Neural progenitor cell (in vitro differentiated cells): ENCODE measurements at regions not wholly inside any gene's neighbourhood (a gene's known extent, or its start where the extent isn't known, plus 50 kb on each side); places are given as distances from the start of the nearest gene placed in this dataset.

Experiments
- DNase-seq: peaks from one replicate; pipeline ENCODE4 v3.0.0-alpha.2; 2016; ENCODE audit warnings: low spot score
- H2AFZ ChIP-seq: fragments of 200-600 bp; sonication (generic); replicated peaks from 2 replicates; pipeline ENCODE4 v1.6.1; 2016; ENCODE audit warnings: antibody characterized with exemption
- H3F3A ChIP-seq: fragments of 200-600 bp; sonication (generic); 2 replicates; pipeline ENCODE4 v1.6.1; 2016; ENCODE audit warnings: antibody characterized with exemption, low read depth
- H3K27ac ChIP-seq: fragments of 200-600 bp; sonication (generic); 2 replicates; pipeline ENCODE4 v1.5.1; 2016; ENCODE audit warnings: mild to moderate bottlenecking
- H3K27me3 ChIP-seq: fragments of 200-600 bp; sonication (generic); 2 replicates; pipeline ENCODE4 v1.6.1; 2016; ENCODE audit warnings: mild to moderate bottlenecking, moderate library complexity
- H3K36me3 ChIP-seq: fragments of 200-600 bp; sonication (generic); 2 replicates; pipeline ENCODE4 v1.5.1; 2016
- H3K4me1 ChIP-seq: fragments of 200-600 bp; sonication (generic); 2 replicates; pipeline ENCODE4 v1.6.1; 2016; ENCODE audit warnings: mixed run types
- H3K4me2 ChIP-seq: fragments of 200-600 bp; sonication (generic); 2 replicates; pipeline ENCODE4 v1.6.1; 2016
- H3K4me3 ChIP-seq: fragments of 200-600 bp; sonication (generic); 2 replicates; pipeline ENCODE4 v1.5.1; 2016
- H3K79me2 ChIP-seq: fragments of 200-600 bp; sonication (generic); 2 replicates; pipeline ENCODE4 v1.6.1; 2016; ENCODE audit warnings: low read depth
- H3K9ac ChIP-seq: fragments of 200-600 bp; sonication (generic); 2 replicates; pipeline ENCODE4 v1.6.1; 2016
- H3K9me3 ChIP-seq: fragments of 200-600 bp; sonication (generic); 2 replicates; pipeline ENCODE4 v1.5.1; 2016; ENCODE audit warnings: low read depth
- H4K20me1 ChIP-seq: fragments of 200-600 bp; sonication (generic); 2 replicates; pipeline ENCODE4 v1.6.1; 2016; ENCODE audit warnings: low read depth
- H3K27ac Mint-ChIP-seq: 3 replicates; pipeline ENCODE4 v1.8.0; 2021; ENCODE audit warnings: mixed read lengths
- H3K27me3 Mint-ChIP-seq: 2 replicates; pipeline ENCODE4 v1.8.0; 2022; ENCODE audit warnings: low read depth, mild to moderate bottlenecking, inconsistent platforms, moderate library complexity, mixed read lengths; ENCODE audit not compliant: insufficient read depth
- H3K36me3 Mint-ChIP-seq: 3 replicates; pipeline ENCODE4 v1.8.0; 2021; ENCODE audit warnings: mixed read lengths
- H3K4me1 Mint-ChIP-seq: 3 replicates; pipeline ENCODE4 v1.8.0; 2021; ENCODE audit warnings: mixed read lengths
- H3K4me3 Mint-ChIP-seq: 3 replicates; pipeline ENCODE4 v1.8.0; 2021; ENCODE audit warnings: mild to moderate bottlenecking, moderate library complexity, mixed read lengths
- H3K9me3 Mint-ChIP-seq: 3 replicates; pipeline ENCODE4 v1.8.0; 2020; ENCODE audit warnings: mixed read lengths
- EZH2 ChIP-seq: fragments of 200-600 bp; sonication (generic); IDR thresholded peaks from 2 replicates; pipeline ENCODE4 v1.6.1; 2017; ENCODE audit warnings: antibody characterized with exemption, mild to moderate bottlenecking, moderate library complexity
- EZH2phosphoT487 ChIP-seq: fragments of 200-600 bp; sonication (generic); IDR thresholded peaks from 2 replicates; pipeline ENCODE4 v1.6.1; 2017; ENCODE audit warnings: antibody characterized with exemption
- TF ChIP-seq, protein P1 (sequence below): fragments of 200-600 bp; sonication (generic); IDR thresholded peaks from 2 replicates; pipeline ENCODE4 v1.5.1; 2017; ENCODE audit warnings: antibody characterized with exemption, mild to moderate bottlenecking

DNA sequence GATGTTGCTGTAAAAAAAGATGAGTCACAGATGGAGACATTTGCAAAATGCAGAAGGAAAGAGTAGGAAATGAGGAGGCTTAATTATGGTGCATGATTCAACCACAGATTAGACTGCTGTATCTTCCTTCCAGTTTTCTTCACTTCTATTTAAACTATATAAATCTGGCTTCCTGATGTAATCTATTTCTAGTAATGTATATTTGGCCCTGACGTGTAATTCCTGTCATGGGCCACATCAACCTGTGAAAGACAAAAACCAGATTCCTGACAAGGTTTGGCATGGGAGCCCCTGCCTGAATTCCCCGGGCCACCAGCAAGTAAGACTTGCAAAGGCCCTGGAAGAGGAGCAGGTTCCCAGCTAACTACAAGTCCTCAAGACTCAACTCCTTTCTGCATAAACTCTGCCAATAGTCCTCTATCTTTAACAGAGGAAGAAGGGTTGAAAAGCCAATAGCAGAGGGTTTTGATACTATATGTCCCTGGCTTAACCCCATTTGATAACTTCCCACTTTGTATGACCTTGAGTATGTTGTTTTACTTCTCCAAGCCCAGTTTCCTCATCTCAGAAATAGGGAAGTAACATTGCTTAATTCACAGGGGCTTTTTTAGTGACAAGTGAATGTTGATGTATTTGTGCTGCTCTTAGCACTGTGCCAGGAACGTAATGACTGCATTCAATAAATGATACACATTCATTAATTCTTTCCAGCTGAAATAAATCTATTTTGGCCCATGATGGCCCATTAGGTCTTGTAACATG is 172.7 kb downstream of the SPRY2 start:
- Mint-ChIP-seq H3K36me3 (peaks cover 2% of the 10 kb centered on the region), H3K27me3 (peaks cover 4% of the 10 kb centered on the region), H3K9me3 (peaks cover 12% of the 10 kb centered on the region), H3K4me3 (no peak overlapping the region), H3K27ac (no peak overlapping the region), H3K4me1 (peaks cover 20% of the 10 kb centered on the region)
- no peaks in the 10 kb centered on the region for H3K27me3 ChIP-seq
- no peaks in the 10 kb centered on the region for H3K36me3 ChIP-seq
- H3K4me3 ChIP-seq = no peak overlapping the region
- H3K79me2 ChIP-seq = no peaks in the 10 kb centered on the region
- H3K4me2 ChIP-seq = no peak overlapping the region
- no peak overlapping the region for H3K9ac ChIP-seq
- no peak overlapping the region for H3K27ac ChIP-seq
- no peak overlapping the region for H2AFZ ChIP-seq
- TF ChIP-seq, protein P1, sequence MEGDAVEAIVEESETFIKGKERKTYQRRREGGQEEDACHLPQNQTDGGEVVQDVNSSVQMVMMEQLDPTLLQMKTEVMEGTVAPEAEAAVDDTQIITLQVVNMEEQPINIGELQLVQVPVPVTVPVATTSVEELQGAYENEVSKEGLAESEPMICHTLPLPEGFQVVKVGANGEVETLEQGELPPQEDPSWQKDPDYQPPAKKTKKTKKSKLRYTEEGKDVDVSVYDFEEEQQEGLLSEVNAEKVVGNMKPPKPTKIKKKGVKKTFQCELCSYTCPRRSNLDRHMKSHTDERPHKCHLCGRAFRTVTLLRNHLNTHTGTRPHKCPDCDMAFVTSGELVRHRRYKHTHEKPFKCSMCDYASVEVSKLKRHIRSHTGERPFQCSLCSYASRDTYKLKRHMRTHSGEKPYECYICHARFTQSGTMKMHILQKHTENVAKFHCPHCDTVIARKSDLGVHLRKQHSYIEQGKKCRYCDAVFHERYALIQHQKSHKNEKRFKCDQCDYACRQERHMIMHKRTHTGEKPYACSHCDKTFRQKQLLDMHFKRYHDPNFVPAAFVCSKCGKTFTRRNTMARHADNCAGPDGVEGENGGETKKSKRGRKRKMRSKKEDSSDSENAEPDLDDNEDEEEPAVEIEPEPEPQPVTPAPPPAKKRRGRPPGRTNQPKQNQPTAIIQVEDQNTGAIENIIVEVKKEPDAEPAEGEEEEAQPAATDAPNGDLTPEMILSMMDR = no peak
- no peak for TF ChIP-seq EZH2
- no peak for TF ChIP-seq EZH2phosphoT487
- peaks cover 10% of the 10 kb centered on the region for H3K4me1 ChIP-seq
- no peaks in the 10 kb centered on the region for H3F3A ChIP-seq
- H4K20me1 ChIP-seq = no peaks in the 10 kb centered on the region
- H3K9me3 ChIP-seq = no peaks in the 10 kb centered on the region
- no peak for DNase-seq

DNA sequence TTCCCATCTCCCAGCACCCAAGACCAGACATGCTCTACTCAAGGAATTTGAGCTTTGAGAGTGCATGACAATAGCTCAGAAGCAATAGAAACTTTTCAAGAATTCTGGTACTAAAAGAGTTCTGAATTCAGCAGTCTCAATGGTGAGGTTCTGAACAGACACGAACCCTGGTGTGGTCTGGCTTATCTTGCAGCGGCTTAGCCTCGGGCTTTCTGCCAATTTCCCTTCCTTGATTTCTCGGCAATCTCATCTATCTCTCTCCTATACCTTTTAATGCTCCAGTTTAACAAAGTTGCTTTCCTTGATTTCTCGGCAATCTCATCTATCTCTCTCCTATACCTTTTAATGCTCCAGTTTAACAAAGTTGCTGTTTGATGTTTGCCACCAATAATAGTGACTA is 174.6 kb downstream of the SPRY2 start:
- Histone ChIP-seq H3K27me3 (no peaks in the 10 kb centered on the region), H3K27ac (no peak overlapping the region), H3K4me1 (peaks cover 10% of the 10 kb centered on the region), H3F3A (no peaks in the 10 kb centered on the region), H3K4me3 (no peak overlapping the region), H3K79me2 (no peaks in the 10 kb centered on the region), H3K9me3 (no peaks in the 10 kb centered on the region), H2AFZ (no peak overlapping the region), H3K36me3 (no peaks in the 10 kb centered on the region), H4K20me1 (no peaks in the 10 kb centered on the region), H3K9ac (no peak overlapping the region), H3K4me2 (no peak overlapping the region)
- TF ChIP-seq EZH2 (no peak), EZH2phosphoT487 (no peak)
- Mint-ChIP-seq H3K4me3 (no peak overlapping the region), H3K36me3 (peaks cover 5% of the 10 kb centered on the region), H3K27me3 (peaks cover 7% of the 10 kb centered on the region), H3K4me1 (peaks cover 17% of the 10 kb centered on the region), H3K9me3 (peaks cover 12% of the 10 kb centered on the region), H3K27ac (no peak overlapping the region)
- DNase-seq = no peak

DNA sequence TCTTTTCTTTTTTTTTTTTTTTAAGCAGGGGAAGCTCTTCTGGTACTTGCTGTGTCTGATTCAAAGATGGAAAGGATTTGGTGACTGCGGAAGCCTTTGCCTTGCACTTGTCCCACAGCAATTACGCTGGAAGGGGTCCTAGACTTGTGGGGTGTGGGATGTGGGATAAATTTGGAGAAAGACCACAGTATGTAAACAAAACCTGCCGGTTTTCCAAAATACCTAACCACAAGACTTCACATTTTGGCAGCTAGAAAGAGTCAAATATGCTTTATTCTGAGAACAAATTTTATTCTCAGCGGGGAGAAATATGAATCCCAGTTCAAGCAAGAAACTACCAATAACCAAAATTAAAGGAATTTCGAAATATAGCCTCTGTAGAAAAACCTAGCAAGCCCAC is 176.5 kb downstream of the SPRY2 start:
- DNase-seq = no peak
- TF ChIP-seq EZH2 (no peak), EZH2phosphoT487 (no peak)
- TF ChIP-seq, protein P1 = no peak
- Histone ChIP-seq H3K4me1 (no peaks in the 10 kb centered on the region), H3K27me3 (no peaks in the 10 kb centered on the region), H3K9me3 (no peaks in the 10 kb centered on the region), H3K79me2 (no peaks in the 10 kb centered on the region), H2AFZ (no peak overlapping the region), H3K36me3 (no peaks in the 10 kb centered on the region), H3K4me3 (no peak overlapping the region), H4K20me1 (no peaks in the 10 kb centered on the region), H3K9ac (no peak overlapping the region), H3K4me2 (no peak overlapping the region), H3K27ac (no peak overlapping the region), H3F3A (no peaks in the 10 kb centered on the region)
- peaks cover 12% of the 10 kb centered on the region for H3K9me3 Mint-ChIP-seq
- H3K4me3 Mint-ChIP-seq = no peak overlapping the region
- no peak overlapping the region for H3K27ac Mint-ChIP-seq
- H3K36me3 Mint-ChIP-seq = peaks cover 5% of the 10 kb centered on the region
- H3K27me3 Mint-ChIP-seq = peaks cover 7% of the 10 kb centered on the region
- peaks cover 2% of the 10 kb centered on the region for H3K4me1 Mint-ChIP-seq

DNA sequence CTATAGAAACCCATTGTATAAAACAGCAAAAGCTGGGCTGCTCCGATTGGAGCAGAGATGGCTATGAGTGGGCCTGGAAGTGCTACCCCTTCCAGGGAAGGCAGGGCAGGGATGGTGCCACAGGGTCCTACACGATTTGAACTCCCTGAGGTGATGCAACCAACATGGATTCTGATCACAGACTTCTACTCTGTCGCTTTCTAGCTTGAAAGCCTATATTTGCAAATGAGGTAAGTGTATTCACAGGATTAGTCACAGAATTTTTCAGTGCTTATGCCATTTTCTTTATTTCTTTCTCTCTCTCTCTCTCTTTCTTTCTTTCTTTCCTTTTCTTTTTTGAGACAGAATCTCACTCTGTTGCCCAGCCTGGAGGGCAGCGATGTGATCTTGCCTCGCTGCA is 179.0 kb downstream of the SPRY2 start:
- TF ChIP-seq EZH2phosphoT487 (no peak), EZH2 (no peak)
- TF ChIP-seq, protein P1 = no peak
- Histone ChIP-seq H3K79me2 (no peaks in the 10 kb centered on the region), H3K4me3 (no peak overlapping the region), H3K27me3 (no peaks in the 10 kb centered on the region), H3K36me3 (no peaks in the 10 kb centered on the region), H3F3A (no peaks in the 10 kb centered on the region), H3K9ac (no peak overlapping the region), H3K9me3 (no peaks in the 10 kb centered on the region), H3K4me1 (no peaks in the 10 kb centered on the region), H3K27ac (no peak overlapping the region), H2AFZ (no peak overlapping the region), H3K4me2 (no peak overlapping the region), H4K20me1 (no peaks in the 10 kb centered on the region)
- H3K36me3 Mint-ChIP-seq = peaks cover 5% of the 10 kb centered on the region
- H3K4me1 Mint-ChIP-seq = peaks cover 2% of the 10 kb centered on the region
- peaks cover 8% of the 10 kb centered on the region for H3K27me3 Mint-ChIP-seq
- H3K27ac Mint-ChIP-seq = no peak overlapping the region
- H3K4me3 Mint-ChIP-seq = no peak overlapping the region
- DNase-seq = no peak
- peaks cover 8% of the 10 kb centered on the region for H3K9me3 Mint-ChIP-seq
